GM23338 (cell line): ENCODE measurements at regions not wholly inside any gene's neighbourhood (a gene's known extent, or its start where the extent isn't known, plus 50 kb on each side); places are given as distances from the start of the nearest gene placed in this dataset.

Experiments used
- CREB1 ChIP-seq: fragments of 250-450 bp; sonication (Bioruptor Pico); IDR thresholded peaks from 2 replicates; pipeline ENCODE4 v1.5.0; 2020; ENCODE audit warnings: low read depth, mild to moderate bottlenecking, moderate library complexity
- CTCF ChIP-seq, 2 experiments: fragments of 200-600 bp in 1 of 2; sonication (generic) in 1 of 2; conservative IDR thresholded peaks; 2 replicates each; pipeline versions ENCODE4 v1.5.1 to v1.6.1; 2016 to 2017; ENCODE audit warnings: antibody characterized with exemption in 2 of 2, low read depth in 2 of 2, mild to moderate bottlenecking in 2 of 2, moderate library complexity in 1 of 2
- EZH2 ChIP-seq: fragments of 200-600 bp; sonication (generic); IDR thresholded peaks from one replicate; pipeline ENCODE4 v1.8.0; 2017; ENCODE audit warnings: antibody characterized with exemption, mild to moderate bottlenecking, low read depth; ENCODE audit not compliant: unreplicated experiment
- JUNB ChIP-seq: IDR thresholded peaks from one replicate; pipeline ENCODE4 v1.6.1; 2016; ENCODE audit warnings: antibody characterized with exemption; ENCODE audit not compliant: unreplicated experiment
- POLR2AphosphoS5 ChIP-seq: IDR thresholded peaks from 2 replicates; pipeline ENCODE4 v1.6.1; 2016; ENCODE audit warnings: antibody characterized with exemption, low read depth
- ZNF114 ChIP-seq: fragments of 250-450 bp; sonication (Bioruptor Pico); IDR thresholded peaks from 2 replicates; pipeline ENCODE4 v1.5.0; 2020; ENCODE audit warnings: mild to moderate bottlenecking, moderate library complexity

- no peak for TF ChIP-seq CTCF (conservative IDR thresholded peaks at IDR 0.05; ENCODE audit: low read depth in 2 of 2)
- TF ChIP-seq CREB1 (CRISPR knock-in tag): no peak
- TF ChIP-seq JUNB: no peak
- TF ChIP-seq ZNF114 (CRISPR knock-in tag): no peak
- TF ChIP-seq EZH2: no peak
- no peak for TF ChIP-seq POLR2AphosphoS5
Observed at GRCh38 chr5:20655211-20655610, 667.2 kb upstream of the CDH18 start.
